ENCODE measurements at regions not wholly inside any gene's neighbourhood (a gene's known extent, or its start where the extent isn't known, plus 50 kb on each side); places are given as distances from the start of the nearest gene placed in this dataset.

DNA sequence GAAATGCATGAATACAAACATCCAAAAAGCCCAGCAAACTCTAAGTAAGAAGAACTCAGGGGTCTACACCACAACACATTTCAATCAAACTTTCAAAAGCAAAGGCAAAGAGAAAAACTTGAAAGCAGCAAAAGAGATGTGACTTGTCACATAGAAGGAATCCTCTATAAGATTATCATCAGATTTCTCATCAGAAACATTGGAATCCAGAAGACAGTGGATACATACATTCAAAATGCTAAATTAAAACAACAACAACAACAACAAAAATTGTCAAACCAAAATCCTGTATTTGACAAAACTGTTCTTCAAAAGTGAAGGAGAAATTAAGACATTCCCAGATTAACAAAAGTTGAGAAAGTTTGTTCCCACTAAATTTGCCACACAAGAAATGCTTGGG, 362.7 kb downstream of the ZNF608 start:
- TF ChIP-seq POLR2A (IDR thresholded peaks at IDR 0.05) (no peak), CTCF (IDR thresholded peaks at IDR 0.05) (no peak), EP300 (IDR thresholded peaks at IDR 0.05) (no peak), POLR2AphosphoS5 (IDR thresholded peaks at IDR 0.05) (no peak)
- no peak for ATAC-seq (ENCODE audit: low FRiP score in 2 of 2)
- Histone ChIP-seq H3K27ac (no peak overlapping the region), H3K27me3 (no peaks in the 10 kb centered on the region), H3K4me1 (no peaks in the 10 kb centered on the region), H3K9me3 (peaks cover 0 to 20% (median 10%) of the 10 kb centered on the region in 4 donors), H3K4me3 (no peak overlapping the region), H3K36me3 (no peaks in the 10 kb centered on the region)
- DNase-seq, result no peak

DNA sequence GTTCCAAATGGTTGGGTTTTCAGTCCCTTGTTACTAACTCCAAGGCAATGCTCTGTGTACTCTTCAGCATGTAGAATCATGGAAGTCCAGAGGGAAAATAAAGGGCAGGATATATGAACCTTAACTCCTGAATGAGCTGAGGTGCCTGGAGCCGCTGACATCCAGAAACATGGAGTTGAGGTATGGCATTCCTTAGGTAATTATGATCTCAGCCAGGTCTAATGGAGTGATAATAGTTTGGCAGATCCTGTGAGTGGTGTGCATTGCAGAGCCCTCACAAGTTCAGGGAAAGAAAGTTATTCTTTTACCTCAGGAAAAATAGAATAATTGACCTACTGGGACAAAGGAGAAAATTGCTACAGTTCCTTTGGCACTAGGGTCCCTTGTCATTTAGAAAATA, 369.1 kb downstream of the ZNF608 start:
- TF ChIP-seq POLR2AphosphoS5 (IDR thresholded peaks at IDR 0.05) (no peak), POLR2A (IDR thresholded peaks at IDR 0.05) (no peak), EP300 (IDR thresholded peaks at IDR 0.05) (no peak), CTCF (IDR thresholded peaks at IDR 0.05) (no peak)

DNA sequence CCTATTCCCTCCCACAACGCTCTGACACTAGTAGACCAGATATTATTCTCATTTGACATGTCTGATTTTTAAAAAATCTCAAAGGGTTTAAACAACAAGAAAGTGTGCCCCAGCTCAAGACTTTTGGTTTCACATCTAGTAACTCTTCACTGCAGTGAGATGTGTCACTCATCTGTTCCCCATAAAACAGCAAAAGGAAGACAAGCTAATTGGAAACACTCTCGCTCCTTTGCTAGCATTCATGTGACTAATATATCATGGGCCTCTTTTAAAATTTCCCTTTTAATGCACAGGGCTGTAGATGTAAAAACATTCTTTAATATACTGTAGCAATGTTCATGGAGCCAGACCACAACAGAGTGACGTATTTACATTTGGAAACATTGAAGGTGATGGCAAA, 372.6 kb downstream of the ZNF608 start:
- DNase-seq, result no peak
- 93% methylated on average over 3 of the region's 3 CpGs for WGBS, 2 donors
- no peak overlapping the region for H3K4me3 ChIP-seq

More for the DNA sequence above, 369.1 kb downstream of the ZNF608 start:
- no peak for ATAC-seq (ENCODE audit: low FRiP score in 2 of 2)
- H3K4me1 ChIP-seq, result no peaks in the 10 kb centered on the region
- H3K27ac ChIP-seq, result no peak overlapping the region
- H3K4me3 ChIP-seq, result no peak overlapping the region
- no peak for DNase-seq
- H3K36me3 ChIP-seq, result no peaks in the 10 kb centered on the region
- peaks cover 0 to 1% (median under 1%) of the 10 kb centered on the region in 4 donors for H3K9me3 ChIP-seq
- WGBS, 2 donors, result 81 to 100% methylated on average over 1 of the region's 1 CpG
- no peaks in the 10 kb centered on the region for H3K27me3 ChIP-seq

GRCh38 chr5:124372457-124372856, 374.0 kb downstream of the ZNF608 start:
- Histone ChIP-seq H3K4me3 (no peak overlapping the region), H3K27me3 (no peaks in the 10 kb centered on the region), H3K36me3 (no peaks in the 10 kb centered on the region), H3K4me1 (peaks cover 0 to 9% (median 2%) of the 10 kb centered on the region in 4 donors), H3K9me3 (no peaks in the 10 kb centered on the region), H3K27ac (no peak overlapping the region)
- peak in 1 of 2 donors; percentile 49 for ATAC-seq (ENCODE audit: low FRiP score in 2 of 2)
- no peak for DNase-seq
- no peak for TF ChIP-seq POLR2AphosphoS5 (IDR thresholded peaks at IDR 0.05)
- no peak for TF ChIP-seq POLR2A (IDR thresholded peaks at IDR 0.05)
- no peak for TF ChIP-seq CTCF (IDR thresholded peaks at IDR 0.05)
- no peak for TF ChIP-seq EP300 (IDR thresholded peaks at IDR 0.05)
- 89 to 93% methylated on average over 4 of the region's 4 CpGs for WGBS, 2 donors

More for the DNA sequence above, 372.6 kb downstream of the ZNF608 start:
- H3K4me1 ChIP-seq, result peaks cover 0 to 9% (median 2%) of the 10 kb centered on the region in 4 donors
- H3K27ac ChIP-seq, result no peak overlapping the region
- H3K27me3 ChIP-seq, result no peaks in the 10 kb centered on the region
- H3K36me3 ChIP-seq, result no peaks in the 10 kb centered on the region
- H3K9me3 ChIP-seq, result no peaks in the 10 kb centered on the region
- ATAC-seq (ENCODE audit: low FRiP score in 2 of 2), result no peak
- TF ChIP-seq POLR2AphosphoS5 (IDR thresholded peaks at IDR 0.05) (no peak), CTCF (IDR thresholded peaks at IDR 0.05) (no peak), POLR2A (IDR thresholded peaks at IDR 0.05) (no peak), EP300 (IDR thresholded peaks at IDR 0.05) (no peak)

- Histone ChIP-seq H3K4me3 (no peak overlapping the region), H3K36me3 (no peaks in the 10 kb centered on the region), H3K9me3 (no peaks in the 10 kb centered on the region), H3K27ac (no peak overlapping the region), H3K4me1 (peaks cover 0 to 9% (median 2%) of the 10 kb centered on the region in 4 donors), H3K27me3 (no peaks in the 10 kb centered on the region)
- WGBS, 2 donors, result 46 to 55% methylated on average over 4 of the region's 4 CpGs
- DNase-seq (no peak), ATAC-seq (ENCODE audit: low FRiP score in 2 of 2) (peak in 1 of 2 donors; percentile 70)
- TF ChIP-seq EP300 (IDR thresholded peaks at IDR 0.05), result no peak
- no peak for TF ChIP-seq POLR2AphosphoS5 (IDR thresholded peaks at IDR 0.05)
- TF ChIP-seq CTCF (IDR thresholded peaks at IDR 0.05), result no peak
- TF ChIP-seq POLR2A (IDR thresholded peaks at IDR 0.05), result no peak
Observed at GRCh38 chr5:124371111-124371706, 375.2 kb downstream of the ZNF608 start.
